ENCODE measurements at regions not wholly inside any gene's neighbourhood (a gene's known extent, or its start where the extent isn't known, plus 50 kb on each side); places are given as distances from the start of the nearest gene placed in this dataset.

DNA sequence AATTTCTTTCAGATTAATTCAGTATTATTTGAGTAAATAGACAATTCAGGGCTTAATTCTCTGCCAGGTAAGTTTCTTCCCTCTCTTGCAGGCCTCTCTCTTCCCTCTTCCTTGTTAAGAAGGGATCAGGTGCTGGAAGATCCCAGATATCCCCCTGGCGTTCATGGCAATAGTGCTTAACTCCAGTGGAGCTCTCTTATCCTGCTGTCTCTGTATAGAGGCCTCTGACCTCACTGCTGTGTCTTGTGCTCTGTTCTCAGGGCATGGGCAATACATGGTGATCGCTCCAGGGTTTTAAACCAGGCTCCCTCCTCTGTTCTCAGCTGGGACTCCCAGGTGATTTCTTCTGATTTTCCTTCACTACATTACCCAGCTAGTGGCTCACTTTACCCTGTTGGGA lies 226.8 kb downstream of the MC4R start:
- TF ChIP-seq CTCF (IDR thresholded peaks at IDR 0.05; ENCODE audit: poor library complexity), result no peak
- TF ChIP-seq EZH2 (IDR thresholded peaks at IDR 0.05; ENCODE audit: borderline replicate concordance), result no peak
